Heart left ventricle (tissue), 16 donors: ENCODE measurements at regions not wholly inside any gene's neighbourhood (a gene's known extent, or its start where the extent isn't known, plus 50 kb on each side); places are given as distances from the start of the nearest gene placed in this dataset.

Source experiments
- ATAC-seq, 4 donors: fragments of 200-7000 bp; cut with Tn5 transposase; one replicate each; pipeline ENCODE4 v1.9.1; 2020 to 2022; ENCODE audit warnings: moderate library complexity in 4 of 4, mild to moderate bottlenecking in 3 of 4, moderate number of reproducible peaks in 1 of 4
- DNase-seq, 5 donors: peaks; one replicate each; pipeline ENCODE4 v3.0.0-alpha.2; 2020
- H3K27ac ChIP-seq, 12 donors: fragments of 200-600 bp; sonication (generic) in 4 of 12; one replicate each; pipeline versions ENCODE4 v1.5.0 to v1.8.0; 2016 to 2022; ENCODE audit warnings: mild to moderate bottlenecking in 2 of 12
- H3K27me3 ChIP-seq, 9 donors: fragments of 200-600 bp; sonication (generic) in 2 of 9; one replicate each; pipeline versions ENCODE4 v1.5.1 to v1.8.0; 2016 to 2022; ENCODE audit warnings: mild to moderate bottlenecking in 3 of 9
- H3K36me3 ChIP-seq, 9 donors: fragments of 200-600 bp; sonication (generic) in 2 of 9; one replicate each; pipeline versions ENCODE4 v1.5.0 to v1.8.0; 2018 to 2022; ENCODE audit warnings: mild to moderate bottlenecking in 2 of 9
- H3K4me1 ChIP-seq, 12 donors: fragments of 200-600 bp; sonication (generic) in 4 of 12; one replicate each; pipeline versions ENCODE4 v1.5.0 to v1.8.0; 2016 to 2022; ENCODE audit warnings: mild to moderate bottlenecking in 3 of 12
- H3K4me3 ChIP-seq, 12 donors: fragments of 200-600 bp; sonication (generic) in 4 of 12; one replicate each; pipeline versions ENCODE4 v1.5.0 to v1.8.0; 2017 to 2022; ENCODE audit warnings: mild to moderate bottlenecking in 9 of 12, moderate library complexity in 4 of 12
- H3K9me3 ChIP-seq, 12 donors: fragments of 200-600 bp; sonication (generic) in 4 of 12; one replicate each; pipeline versions ENCODE4 v1.5.0 to v1.8.0; 2016 to 2022; ENCODE audit warnings: mild to moderate bottlenecking in 1 of 12
- POLR2A ChIP-seq, 2 donors: fragments of 450-650 bp; IDR thresholded peaks; one replicate each; pipeline ENCODE4 v1.6.1; 2017; ENCODE audit warnings: antibody characterized with exemption in 2 of 2, mild to moderate bottlenecking in 2 of 2, moderate library complexity in 2 of 2
- WGBS, 4 donors: extraction: QIAGEN DNeasy Blood & Tissue Kit in 2 of 4; methylation state at CpG; one replicate each; pipeline versions ENCODE4 v1.1.5 to v1.1.7; 2013 to 2018; 5-methylcytosine and 5-hydroxymethylcytosine counted together
- intact Hi-C, 10 donors: fragments of 100-400 bp; cut with DNase I; formaldehyde crosslinking; loops; one replicate each; pipeline versions ENCODE4 v1.11.1 to v1.14.2; 2022
- TF ChIP-seq, protein P1 (sequence below), 12 donors: fragments of 200-600 bp; sonication (generic) in 4 of 12; IDR thresholded peaks; one replicate each; pipeline versions ENCODE4 v1.5.0 to v1.8.0; 2018 to 2022; ENCODE audit warnings: antibody characterized with exemption in 12 of 12, mild to moderate bottlenecking in 5 of 12
- donor health status: ischemic (EF 13 %, LVEDD 7.1; RV severe dilation, severe dysfunction).
- donor health status: healthy with polysubstance abuse.
- donor health status: DM: no; HTN: yes; CAD: no.
- donor health status: DM: no; HTN: no; CAD: no.
- donor health status: ischemic (EF 25% LVEDD 6.9; RV normal size, moderate dysfunction).
- donor health status: ischemic (EF 25% LVEDD 5.7; RV mildly dilated, moderate dysfunction).
- donor health status: healthy.
- donor health status: DM: yes; HTN: yes; CAD: no.
- donor health status: ischemic (EF 35%, LVEDD 5.7; RV mildly dilated, moderate dysfunction).
- donor health status: nonischemic (EF 11% LVEDD 7.7; RV severe dilation, severe dysfunction).
- donor health status: DM: yes; HTN: yes; CAD: no.
- donor health status: PGD.
- donor health status: ischemic (EF 29% LVEDD 5.4; RV normal size, mild dysfunction).
- donor health status: nonischemic (EF 23%, LVEDD 6.1; RV moderate dilation, normal function).

DNA sequence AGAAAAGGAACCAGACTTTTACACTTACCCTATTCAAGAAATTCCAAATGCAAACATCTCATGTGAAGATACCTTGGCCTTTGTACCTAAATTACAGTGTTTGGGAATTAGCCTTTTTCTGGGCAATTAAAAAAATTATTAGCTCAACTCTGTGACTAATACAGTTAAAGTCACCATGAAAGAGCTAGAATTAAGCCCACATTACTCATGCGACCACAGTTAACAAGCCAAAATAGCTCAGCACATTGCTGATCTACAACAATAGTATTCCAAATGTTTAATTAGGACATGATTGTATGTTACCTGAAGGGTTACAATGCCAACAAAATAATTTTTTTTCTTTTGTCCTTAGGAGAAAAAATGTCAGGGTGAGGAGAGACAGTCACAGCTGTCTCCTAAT lies 263.6 kb upstream of the GPC6 start:
- Histone ChIP-seq H3K9me3 (peaks cover 0 to 18% (median 0%) of the 10 kb centered on the region in 12 donors), H3K4me1 (no peaks in the 10 kb centered on the region), H3K36me3 (no peaks in the 10 kb centered on the region), H3K4me3 (no peak overlapping the region), H3K27ac (no peak overlapping the region), H3K27me3 (no peaks in the 10 kb centered on the region)
- 91 to 96% (median 94%) methylated on average over 1 of the region's 1 CpG for WGBS, 4 donors
- DNase-seq (no peak), ATAC-seq (no peak)
- no peak for TF ChIP-seq POLR2A (IDR thresholded peaks at IDR 0.05)
- TF ChIP-seq, protein P1, sequence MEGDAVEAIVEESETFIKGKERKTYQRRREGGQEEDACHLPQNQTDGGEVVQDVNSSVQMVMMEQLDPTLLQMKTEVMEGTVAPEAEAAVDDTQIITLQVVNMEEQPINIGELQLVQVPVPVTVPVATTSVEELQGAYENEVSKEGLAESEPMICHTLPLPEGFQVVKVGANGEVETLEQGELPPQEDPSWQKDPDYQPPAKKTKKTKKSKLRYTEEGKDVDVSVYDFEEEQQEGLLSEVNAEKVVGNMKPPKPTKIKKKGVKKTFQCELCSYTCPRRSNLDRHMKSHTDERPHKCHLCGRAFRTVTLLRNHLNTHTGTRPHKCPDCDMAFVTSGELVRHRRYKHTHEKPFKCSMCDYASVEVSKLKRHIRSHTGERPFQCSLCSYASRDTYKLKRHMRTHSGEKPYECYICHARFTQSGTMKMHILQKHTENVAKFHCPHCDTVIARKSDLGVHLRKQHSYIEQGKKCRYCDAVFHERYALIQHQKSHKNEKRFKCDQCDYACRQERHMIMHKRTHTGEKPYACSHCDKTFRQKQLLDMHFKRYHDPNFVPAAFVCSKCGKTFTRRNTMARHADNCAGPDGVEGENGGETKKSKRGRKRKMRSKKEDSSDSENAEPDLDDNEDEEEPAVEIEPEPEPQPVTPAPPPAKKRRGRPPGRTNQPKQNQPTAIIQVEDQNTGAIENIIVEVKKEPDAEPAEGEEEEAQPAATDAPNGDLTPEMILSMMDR (IDR thresholded peaks at IDR 0.05): no peak
- intact Hi-C loops: no loop called here

DNA sequence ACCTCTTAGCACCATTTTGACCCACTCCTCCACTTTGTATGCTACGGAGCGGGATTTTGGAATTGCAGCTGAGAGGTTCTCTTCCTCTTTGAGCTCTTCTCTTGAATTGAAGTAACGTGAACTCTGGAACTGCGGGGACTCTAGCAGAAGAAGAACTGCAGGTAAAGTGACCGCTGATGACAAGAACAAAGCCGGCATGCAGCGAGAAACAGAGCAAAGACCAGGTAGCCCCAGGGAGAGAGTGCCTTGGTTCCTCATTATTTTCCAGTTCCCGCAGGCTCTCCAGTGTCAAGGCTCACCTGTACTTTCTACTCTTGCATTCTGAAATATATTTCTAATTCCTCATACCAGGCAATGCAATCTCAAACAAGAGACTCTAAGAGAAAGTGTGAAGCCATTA lies 260.3 kb upstream of the GPC6 start:
- 87 to 93% (median 89%) methylated on average over 8 of the region's 8 CpGs for WGBS, 4 donors
- TF ChIP-seq, protein P1 (IDR thresholded peaks at IDR 0.05): no peak
- TF ChIP-seq POLR2A (IDR thresholded peaks at IDR 0.05): no peak
- DNase-seq (no peak), ATAC-seq (no peak)
- Histone ChIP-seq H3K4me1 (no peaks in the 10 kb centered on the region), H3K4me3 (no peak overlapping the region), H3K27ac (no peak overlapping the region), H3K9me3 (peaks cover 0 to 15% (median 0%) of the 10 kb centered on the region in 12 donors), H3K36me3 (no peaks in the 10 kb centered on the region), H3K27me3 (no peaks in the 10 kb centered on the region)
- intact Hi-C loops: no loop called here

DNA sequence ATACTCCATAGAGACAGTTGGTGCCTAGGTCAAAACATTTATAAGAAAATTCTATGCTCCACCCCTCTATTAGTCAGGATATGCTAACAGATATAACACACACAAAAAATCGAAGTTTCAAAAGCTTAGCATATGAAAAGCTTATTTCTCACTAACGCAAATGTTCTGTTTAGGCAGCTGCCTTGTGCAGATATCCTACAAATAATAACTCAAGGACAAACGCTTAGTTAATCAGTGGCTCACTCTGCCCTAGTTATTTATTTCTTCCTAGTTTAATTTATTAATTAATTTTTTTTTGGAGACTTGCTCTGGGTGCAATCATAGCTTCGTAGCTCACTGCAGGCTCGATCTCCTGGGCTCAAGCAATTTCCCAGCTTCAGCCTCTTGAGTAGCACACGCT lies 259.7 kb upstream of the GPC6 start:
- WGBS, 4 donors: 81 to 87% (median 83%) methylated on average over 6 of the region's 6 CpGs
- no peaks in the 10 kb centered on the region for H3K27me3 ChIP-seq
- H3K4me3 ChIP-seq: no peak overlapping the region
- no peaks in the 10 kb centered on the region for H3K4me1 ChIP-seq
- H3K27ac ChIP-seq: no peak overlapping the region
- no peak for TF ChIP-seq POLR2A (IDR thresholded peaks at IDR 0.05)
- intact Hi-C loops: no loop called here
- H3K36me3 ChIP-seq: no peaks in the 10 kb centered on the region
- ATAC-seq (no peak), DNase-seq (no peak)
- H3K9me3 ChIP-seq: peaks cover 0 to 12% (median 0%) of the 10 kb centered on the region in 12 donors

DNA sequence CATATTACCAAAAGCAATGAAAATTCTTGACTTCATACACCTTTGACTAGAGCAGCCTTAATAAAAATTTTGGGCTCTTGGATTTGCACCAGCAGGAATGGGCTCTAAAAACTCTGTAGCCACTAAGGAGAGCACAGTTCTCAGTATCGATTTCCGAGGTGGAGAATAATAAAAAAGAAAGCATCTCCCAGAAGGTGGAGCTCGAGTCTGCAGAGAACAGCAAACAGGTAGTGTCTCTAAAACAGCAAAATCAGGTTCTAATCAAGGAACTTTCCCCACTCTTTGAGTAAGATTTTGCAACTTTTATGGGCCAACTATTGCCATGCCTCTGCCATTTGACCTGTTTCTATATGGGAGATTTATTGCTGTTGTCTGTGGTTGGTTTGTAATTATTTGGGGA lies 258.7 kb upstream of the GPC6 start:
- Histone ChIP-seq H3K4me3 (no peak overlapping the region), H3K9me3 (peaks cover 0 to 12% (median 0%) of the 10 kb centered on the region in 12 donors), H3K36me3 (no peaks in the 10 kb centered on the region), H3K4me1 (no peaks in the 10 kb centered on the region), H3K27ac (no peak overlapping the region), H3K27me3 (no peaks in the 10 kb centered on the region)
- no peak for DNase-seq
- TF ChIP-seq, protein P1 (IDR thresholded peaks at IDR 0.05): no peak
- TF ChIP-seq POLR2A (IDR thresholded peaks at IDR 0.05): no peak
- 71 to 76% (median 74%) methylated on average over 3 of the region's 3 CpGs for WGBS, 4 donors
- intact Hi-C loops: no loop called here
- no peak for ATAC-seq

DNA sequence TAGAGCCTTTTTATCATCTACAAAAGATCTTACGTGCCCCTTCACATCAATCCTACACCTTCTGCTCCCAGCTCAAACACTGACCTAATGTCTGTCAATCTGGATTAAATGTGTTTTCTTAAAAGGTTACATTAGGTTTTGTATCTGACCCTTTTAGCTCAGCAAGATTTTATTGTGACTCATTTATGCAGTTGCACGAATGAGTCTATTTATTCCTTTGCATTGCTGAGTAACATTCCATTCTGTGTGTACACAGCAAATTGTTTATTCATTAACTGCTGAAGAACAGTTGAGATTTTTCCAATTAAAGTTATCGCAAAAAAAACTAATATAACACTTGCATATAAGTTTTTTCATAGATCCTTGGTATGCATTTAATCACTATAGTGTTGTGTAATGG lies 253.9 kb upstream of the GPC6 start:
- WGBS, 4 donors: 76 to 87% (median 82%) methylated on average over 3 of the region's 3 CpGs
- Histone ChIP-seq H3K27ac (no peak overlapping the region), H3K4me1 (no peaks in the 10 kb centered on the region), H3K4me3 (no peak overlapping the region), H3K9me3 (peaks cover 0 to 2% (median 0%) of the 10 kb centered on the region in 12 donors), H3K27me3 (no peaks in the 10 kb centered on the region), H3K36me3 (no peaks in the 10 kb centered on the region)
- ATAC-seq (no peak), DNase-seq (no peak)
- no peak for TF ChIP-seq POLR2A (IDR thresholded peaks at IDR 0.05)
- TF ChIP-seq, protein P1 (IDR thresholded peaks at IDR 0.05): no peak
- intact Hi-C loops: no loop called here
